ENCODE measurements at regions not wholly inside any gene's neighbourhood (a gene's known extent, or its start where the extent isn't known, plus 50 kb on each side); places are given as distances from the start of the nearest gene placed in this dataset.

- DNase-seq (ENCODE audit: low read depth): peak; percentile 87
These were observed 68.5 kb upstream of the RAI14 start for GRCh38 chr5:34587355-34588241.

GRCh38 chr5:34589832-34590231, 66.3 kb upstream of the RAI14 start:
- DNase-seq (ENCODE audit: low read depth): no peak

GRCh38 chr5:34591723-34592122, 64.4 kb upstream of the RAI14 start:
- no peak for DNase-seq (ENCODE audit: low read depth)

GRCh38 chr5:34597034-34598027, 58.8 kb upstream of the RAI14 start:
- peak; percentile 50 for DNase-seq (ENCODE audit: low read depth)

- peak; percentile 97 for DNase-seq (ENCODE audit: low read depth)
These were observed 57.8 kb upstream of the RAI14 start for GRCh38 chr5:34598177-34598794.

- DNase-seq (ENCODE audit: low read depth): no peak
These were observed 56.5 kb upstream of the RAI14 start for GRCh38 chr5:34599471-34600117.

GRCh38 chr5:34600118-34600493, 56.0 kb upstream of the RAI14 start:
- no peak for DNase-seq (ENCODE audit: low read depth)

- no peak for DNase-seq (ENCODE audit: low read depth)
These were observed 52.8 kb upstream of the RAI14 start for GRCh38 chr5:34603378-34603777.

- no peak for DNase-seq (ENCODE audit: low read depth)
These were observed 51.9 kb upstream of the RAI14 start for GRCh38 chr5:34604119-34604675.

- DNase-seq (ENCODE audit: low read depth): no peak
These were observed 50.0 kb upstream of the RAI14 start for GRCh38 chr5:34606101-34606500.
